GM18909 (cell line): ENCODE measurements at regions not wholly inside any gene's neighbourhood (a gene's known extent, or its start where the extent isn't known, plus 50 kb on each side); places are given as distances from the start of the nearest gene placed in this dataset.
"Not testable (repeated sequence)": the region's sequence is repeated elsewhere in the genome, so short reads cannot be mapped to it uniquely, and the experiment has no call there.

Source experiments
- ATAC-seq: cut with Tn5 transposase; IDR thresholded peaks from one replicate; pipeline ENCODE4 v1.9.1; 2021; ENCODE audit warnings: mild to moderate bottlenecking; ENCODE audit not compliant: unreplicated experiment, poor library complexity

DNA sequence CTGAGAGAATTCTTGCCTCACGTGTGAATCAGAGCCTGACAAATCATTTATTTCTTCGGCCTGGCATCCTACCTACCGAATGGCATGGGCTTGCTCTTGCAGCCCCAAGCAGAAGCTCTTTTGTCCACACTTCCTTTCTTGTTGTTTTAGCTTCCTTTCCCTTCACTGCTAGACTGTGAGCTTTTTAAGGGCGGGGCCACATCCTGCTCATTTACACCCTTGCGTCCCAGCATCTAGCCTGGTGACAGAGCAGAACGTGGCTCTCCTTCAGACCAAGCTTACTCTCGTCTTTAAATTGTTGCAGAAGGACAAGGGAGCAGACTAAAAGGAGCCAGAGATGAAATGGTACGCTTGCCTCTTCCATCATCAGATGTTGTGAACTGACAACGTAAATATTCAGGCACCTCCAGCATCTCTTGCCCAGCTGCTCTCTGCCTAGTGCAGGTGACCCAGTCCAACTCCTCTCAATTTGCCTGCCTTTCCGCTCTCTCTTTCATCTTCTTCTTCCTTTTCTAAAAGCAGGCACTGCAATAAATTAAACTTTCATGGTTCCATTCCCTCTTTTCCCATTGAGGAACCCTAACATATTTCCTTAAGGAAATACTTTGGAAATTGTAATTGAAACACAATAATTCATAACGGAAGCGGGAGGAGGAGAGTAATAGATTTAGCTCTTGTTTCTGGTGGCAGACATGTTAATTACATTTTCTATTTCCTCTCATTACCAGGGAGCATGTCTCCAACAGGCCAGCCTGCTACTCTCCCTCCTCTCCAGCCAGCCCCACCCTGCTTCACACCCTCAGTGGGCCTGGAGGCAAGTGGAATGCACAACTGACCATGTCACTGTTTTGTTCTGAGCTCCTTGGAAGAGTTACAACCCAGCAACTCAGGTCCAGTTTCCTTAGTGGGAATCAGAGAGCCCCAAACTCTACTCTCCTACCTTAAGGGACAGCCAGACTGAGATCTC is 228.1 kb upstream of the TRIB2 start:
- ATAC-seq, result peak; percentile 49

DNA sequence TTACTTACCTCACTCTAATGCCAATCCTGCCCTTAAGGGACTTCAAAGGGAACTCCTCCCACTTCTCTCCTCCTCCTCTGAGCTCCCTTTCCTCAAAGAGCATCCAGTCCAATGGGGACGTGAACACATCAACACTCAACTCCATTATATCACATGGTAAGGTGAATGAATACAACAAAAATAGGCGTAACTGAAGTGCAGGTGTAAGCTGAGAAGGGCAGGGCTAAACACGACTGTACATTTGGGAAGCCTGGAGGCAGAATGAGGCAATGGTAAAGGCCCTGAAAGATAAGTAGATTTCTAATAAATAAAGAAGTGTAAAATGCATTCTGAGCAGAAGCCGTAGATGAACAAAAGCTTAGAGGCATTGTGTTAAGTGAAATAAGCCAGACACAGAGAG is 226.1 kb upstream of the TRIB2 start:
- ATAC-seq, result no peak

DNA sequence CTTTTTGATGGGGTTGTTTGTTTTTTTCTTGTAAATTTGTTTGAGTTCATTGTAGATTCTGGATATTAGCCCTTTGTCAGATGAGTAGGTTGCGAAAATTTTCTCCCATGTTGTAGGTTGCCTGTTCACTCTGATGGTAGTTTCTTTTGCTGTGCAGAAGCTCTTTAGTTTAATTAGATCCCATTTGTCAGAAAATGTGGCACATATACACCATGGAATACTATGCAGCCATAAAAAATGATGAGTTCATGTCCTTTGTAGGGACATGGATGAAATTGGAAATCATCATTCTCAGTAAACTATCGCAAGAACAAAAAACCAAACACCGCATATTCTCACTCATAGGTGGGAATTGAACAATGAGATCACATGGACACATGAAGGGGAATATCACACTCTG is 224.4 kb upstream of the TRIB2 start:
- not testable (repeated sequence) for ATAC-seq

DNA sequence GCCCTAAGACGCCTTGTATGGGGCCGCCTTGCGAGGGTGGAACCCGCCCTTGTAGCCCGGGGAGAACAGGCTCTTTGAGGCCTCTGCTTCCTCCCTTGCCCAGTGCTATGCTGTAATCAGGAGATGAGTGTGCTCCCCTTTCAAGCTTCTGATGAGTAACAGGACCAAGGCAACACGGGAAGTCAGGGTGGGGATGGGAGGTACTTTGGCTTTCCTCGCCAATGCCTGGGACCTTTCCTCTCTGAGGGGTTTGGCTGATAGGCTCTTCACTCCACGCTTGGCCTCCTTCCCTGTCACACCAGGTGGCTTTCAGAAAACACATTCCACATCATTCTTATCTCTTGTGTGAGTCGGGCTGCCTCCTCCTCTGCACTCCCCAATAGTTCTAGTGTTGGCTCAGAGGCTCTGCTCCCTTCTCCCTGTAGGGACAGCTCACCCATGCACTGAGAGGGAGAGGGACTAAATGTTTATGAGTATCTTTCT is 223.7 kb upstream of the TRIB2 start:
- ATAC-seq, result no peak

DNA sequence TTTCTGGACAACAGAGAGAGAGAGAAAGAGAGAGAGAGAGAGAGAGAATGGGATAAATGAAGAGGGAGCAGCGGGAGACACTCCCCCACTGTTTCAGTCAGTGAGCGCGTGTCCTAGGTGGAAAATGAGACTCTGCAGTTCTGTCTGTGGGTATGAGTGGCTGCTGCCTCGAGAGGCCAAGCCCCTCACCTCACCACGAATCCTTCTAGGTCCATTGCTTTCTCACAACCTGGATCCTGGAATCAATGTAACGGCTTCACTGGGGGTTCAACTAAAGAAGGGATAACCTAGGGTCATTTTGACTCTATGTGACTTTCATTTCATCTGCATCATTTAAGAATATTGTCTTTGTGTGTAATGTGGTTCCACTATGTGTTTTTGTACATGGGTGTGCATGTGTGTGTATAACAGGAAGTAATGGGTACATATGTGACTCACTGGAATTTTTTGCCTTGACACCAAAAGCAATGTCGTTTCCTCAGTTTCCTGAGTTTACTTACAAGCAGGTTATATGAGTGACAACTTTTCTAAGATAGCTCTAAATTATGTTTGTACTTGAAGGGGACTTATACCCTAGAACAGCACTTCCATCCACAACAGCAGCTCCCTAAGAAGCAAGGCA is 221.4 kb upstream of the TRIB2 start:
- ATAC-seq, result no peak

DNA sequence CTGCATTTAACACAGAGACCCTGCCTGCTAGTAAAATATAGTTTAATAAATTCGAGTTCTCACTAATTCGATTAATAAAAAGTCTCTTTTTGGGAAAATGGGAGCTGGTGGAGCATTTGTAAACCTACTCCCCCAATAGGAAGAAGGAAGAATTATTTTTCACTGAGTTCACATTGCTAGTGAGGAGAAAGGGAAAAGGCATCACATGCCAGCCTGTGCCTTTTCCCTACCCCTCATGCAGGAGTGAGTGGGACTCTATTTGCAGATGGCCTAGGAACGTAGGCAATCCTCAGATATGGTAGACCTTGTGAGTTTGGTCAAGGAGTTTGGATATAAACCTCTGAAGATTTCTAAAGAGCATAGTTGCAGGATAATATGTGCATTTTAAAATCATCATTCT is 218.4 kb upstream of the TRIB2 start:
- no peak for ATAC-seq

DNA sequence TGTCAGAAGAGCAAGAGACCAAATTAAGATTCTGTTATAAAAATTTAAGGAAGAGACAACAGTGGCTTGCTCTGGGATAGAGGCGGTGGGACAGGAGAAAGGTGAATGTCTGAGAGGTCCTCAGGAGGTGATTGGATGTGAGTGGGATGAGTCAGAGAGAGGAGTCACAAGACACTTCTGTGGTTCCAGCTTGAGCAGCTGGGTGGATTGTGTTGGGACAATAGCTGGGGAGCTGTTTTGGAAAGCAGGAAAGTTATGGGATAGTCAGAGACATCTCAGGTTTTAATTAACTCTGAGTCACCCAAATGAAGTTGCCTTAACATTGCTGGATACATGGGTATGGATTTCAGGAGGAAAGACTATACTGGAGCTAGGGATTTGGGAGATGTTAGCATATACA is 218.0 kb upstream of the TRIB2 start:
- no peak for ATAC-seq

DNA sequence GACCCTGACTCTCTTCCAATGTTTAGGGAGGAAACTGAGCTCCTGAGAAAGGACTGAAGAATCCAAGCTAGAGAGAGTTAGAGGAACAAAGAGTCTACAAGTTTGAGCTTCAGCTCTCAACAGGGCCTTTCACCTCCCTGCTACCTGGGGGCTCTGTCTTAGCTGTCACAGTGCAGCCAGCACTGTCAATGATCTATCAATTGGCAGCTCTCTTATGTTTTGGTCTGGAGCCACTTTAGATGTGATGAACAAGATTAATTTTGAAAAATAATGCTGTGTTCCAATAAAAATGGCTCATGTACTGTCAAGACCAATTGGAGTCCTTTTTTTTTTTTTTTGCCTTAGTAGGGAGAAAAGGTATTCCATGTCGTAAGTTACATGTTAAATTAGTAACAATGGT is 215.8 kb upstream of the TRIB2 start:
- ATAC-seq, result no peak

DNA sequence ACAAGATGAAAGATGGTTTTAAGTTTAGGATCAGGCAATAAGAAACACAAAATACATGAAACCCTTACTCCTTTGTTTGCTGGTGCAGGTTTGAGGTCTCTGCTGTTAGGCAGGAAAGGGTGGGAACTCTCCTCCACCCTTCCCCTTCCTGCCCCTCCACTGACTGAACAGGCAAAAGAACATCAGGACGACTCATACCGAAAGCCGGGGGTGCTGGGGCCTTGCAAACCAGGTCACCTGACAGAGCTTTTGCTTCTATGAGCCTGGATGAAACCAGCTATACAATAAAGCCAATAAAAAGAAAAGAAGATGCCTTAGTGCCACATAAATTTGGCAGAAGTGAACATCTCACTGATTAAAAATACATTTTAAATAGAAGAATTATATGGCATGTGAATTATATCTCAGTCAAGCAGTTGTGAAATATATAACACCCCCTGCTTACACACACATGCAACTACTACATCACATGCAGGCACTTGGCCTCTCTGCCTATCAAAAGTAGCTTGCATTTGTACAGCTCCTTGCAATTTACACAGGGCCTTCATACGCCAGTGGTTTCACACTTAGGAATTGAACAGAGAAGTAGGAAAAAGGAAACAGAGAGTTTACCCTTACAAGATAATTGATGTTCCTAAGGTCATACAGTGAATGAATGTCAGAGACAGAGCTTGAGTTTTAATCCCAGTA is 215.1 kb upstream of the TRIB2 start:
- peak; percentile 93 for ATAC-seq

DNA sequence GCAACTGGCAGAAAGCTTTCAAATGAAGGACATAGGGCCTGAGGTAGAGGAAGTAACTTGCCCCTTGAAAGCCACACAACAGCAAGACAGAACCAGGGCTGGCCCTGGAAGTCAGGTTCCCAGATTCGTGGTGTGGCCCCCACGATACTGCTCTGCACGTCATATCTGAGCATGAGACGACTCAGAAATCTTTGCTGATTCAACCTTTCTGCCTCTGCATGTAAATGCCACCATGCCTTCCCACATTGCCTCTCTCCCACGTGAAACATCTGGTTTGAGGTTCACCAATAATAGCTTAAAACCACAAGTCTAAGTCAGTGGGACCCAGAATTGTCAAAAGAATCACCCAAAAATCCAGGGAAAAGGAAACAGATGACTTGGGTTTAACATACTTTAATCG is 214.0 kb upstream of the TRIB2 start:
- ATAC-seq, result no peak

DNA sequence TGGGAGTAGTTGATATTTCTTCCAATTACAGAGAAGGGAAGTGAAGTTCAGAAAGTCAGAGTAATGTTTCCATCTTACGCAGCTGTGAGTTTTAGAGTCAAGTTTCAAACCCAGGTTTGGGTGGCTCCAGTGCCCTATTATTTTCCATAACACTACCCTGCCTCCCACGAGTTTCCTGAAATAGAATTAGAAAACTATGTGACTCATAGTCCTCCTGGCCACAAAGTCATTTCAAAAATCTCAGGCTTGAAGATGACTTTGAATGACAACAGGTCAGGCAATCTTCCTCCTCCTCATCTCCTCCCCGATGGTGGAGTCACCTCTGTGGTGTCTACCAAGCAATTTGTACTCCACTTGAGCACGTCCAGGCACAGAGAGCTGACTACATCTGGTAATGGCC is 212.3 kb upstream of the TRIB2 start:
- peak; percentile 38 for ATAC-seq

DNA sequence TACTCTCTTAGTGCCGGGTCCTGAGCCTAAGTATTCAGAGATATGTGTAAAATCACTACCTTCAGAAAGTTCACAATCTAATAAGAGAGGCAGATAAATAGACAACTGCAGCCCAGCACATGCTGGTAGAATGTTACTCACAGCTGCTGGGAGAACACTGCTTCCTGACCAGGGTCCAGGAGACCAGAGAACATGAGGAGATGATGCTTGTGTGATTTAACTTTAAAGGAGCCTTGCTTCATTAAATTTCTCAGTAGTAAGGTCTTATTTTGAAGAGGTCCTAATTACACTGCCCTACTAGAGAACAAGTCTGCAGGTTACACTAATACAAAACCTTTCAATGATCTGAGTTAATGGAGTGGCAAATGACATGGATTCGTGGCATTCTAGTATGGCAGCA is 209.9 kb upstream of the TRIB2 start:
- ATAC-seq, result peak; percentile 1

DNA sequence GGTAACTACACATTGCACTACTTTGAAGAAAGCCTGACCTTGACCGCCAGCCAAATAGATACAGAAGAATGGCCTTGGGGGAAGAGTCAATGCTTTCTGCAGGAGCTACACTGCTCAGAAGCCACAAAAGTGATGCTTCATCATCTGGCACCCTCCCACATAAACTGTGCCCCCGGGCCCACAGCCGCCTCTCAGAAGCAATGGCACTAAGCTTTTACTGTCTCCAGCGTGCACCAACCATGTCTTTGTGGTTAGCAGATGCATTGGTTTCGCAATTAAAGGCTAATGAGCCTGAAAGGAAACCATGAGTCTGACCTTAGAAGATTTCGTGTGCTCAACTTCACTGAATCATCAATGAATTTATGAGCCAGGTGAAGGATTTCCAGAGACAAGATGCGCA is 209.4 kb upstream of the TRIB2 start:
- ATAC-seq, result peak; percentile 89

DNA sequence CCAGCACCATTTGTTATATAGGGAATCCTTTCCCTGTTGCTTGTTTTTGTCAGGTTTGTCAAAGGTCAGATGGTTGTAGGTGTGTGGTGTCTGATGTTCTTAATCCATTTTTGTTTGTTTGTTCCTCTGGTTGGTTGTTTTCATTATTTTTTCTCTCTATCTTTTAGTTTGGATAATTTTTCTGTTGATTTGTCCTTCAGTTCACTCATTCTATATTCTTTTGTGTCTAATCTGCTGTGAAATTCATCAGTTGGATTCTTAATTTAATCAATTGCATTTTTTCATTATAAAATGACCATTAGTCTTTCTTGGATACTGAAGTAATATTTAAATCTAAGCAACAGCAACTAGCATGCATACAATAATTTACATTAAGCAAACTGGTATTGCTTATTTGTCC is 206.7 kb upstream of the TRIB2 start:
- no peak for ATAC-seq

DNA sequence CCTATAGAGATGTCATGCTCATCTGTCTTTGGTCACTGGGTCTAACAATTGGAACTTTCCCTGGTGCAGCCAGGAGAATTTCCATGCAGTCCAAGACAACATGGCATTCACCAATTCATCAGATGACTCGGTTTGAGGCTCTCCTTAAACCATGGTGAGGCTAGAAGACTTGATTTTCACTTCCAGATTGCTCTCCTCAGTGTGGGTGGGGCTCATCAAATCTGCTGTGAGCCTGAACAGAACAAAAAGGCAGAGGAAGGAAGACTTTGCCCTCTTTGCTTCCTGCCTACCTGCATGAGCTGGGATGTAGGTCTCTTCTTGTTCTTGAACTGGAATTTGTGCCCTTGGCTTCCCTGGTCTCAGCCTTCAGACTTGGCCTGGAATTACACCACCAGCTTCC is 203.4 kb upstream of the TRIB2 start:
- no peak for ATAC-seq

DNA sequence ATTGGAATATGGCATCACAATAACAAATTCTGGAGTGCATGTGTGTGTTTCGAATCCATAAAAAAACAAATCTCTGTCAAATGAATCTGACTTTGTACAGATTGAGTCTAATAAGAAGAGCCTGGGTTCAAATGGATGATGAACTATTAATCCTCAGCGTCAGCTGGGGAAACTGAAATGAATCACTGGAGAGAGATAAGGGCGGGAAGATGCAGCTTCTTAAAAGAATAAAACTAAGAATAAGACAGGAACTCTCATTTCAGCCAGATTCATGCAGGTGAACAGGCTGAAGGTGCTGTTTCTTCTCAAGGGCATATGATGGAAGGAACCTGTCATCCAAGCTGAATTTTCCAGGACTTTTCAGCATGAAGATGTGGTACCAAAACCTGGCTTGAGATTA is 202.6 kb upstream of the TRIB2 start:
- no peak for ATAC-seq

DNA sequence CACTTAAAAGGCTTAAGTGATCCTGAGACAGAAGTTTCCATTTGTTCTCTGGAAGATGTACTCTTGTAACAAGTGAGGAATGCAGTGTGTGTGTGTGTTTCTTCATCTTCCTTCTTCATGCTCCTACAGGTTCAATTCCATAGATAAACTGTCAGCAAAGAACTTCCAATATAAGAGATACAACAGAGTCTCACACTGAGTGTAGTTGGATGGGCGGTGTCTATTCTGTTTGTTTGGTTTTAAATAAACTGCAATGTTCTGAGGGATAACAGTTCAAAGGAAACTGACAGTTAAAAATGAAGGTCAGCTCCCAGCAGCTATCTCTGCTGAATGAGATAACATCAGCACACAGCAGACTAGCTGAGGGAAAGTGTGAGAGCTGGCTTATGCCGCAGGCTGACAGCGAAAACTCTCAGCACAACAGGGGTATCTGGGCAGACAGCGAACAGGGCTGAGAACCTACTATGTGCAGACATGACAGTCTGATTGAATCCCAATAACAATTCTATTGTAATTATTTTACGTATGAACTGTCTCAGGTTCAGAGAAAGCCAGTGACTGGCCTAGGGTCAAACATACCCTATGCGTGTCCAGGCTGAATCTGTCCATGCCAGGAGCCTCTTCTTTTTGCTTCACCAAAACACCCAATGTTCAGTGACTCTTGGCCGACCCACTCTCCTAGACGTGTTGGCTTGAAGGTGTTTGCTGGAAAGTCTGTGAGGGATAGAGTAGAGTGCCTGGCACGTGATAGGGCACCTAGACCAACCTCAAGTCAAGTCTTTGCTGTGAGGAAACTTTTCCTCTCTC is 201.9 kb upstream of the TRIB2 start:
- no peak for ATAC-seq

DNA sequence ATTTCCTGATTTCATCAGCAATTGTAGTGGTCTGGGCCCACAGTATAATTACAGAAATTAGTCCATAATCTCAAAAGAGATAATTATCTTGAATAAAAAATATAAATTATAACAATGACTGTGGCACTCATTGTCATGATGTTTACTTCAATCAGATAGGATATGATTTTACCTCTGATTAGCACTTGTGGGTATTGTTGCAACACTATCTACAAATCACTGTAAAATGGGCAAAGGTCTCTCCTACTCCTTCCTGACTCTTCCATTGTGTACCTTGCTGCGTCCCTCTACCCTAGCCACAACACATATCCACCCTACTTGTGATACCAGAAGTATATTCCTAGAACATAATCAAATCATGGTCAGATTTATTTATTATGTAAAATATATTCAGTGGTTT is 200.9 kb upstream of the TRIB2 start:
- ATAC-seq, result no peak

DNA sequence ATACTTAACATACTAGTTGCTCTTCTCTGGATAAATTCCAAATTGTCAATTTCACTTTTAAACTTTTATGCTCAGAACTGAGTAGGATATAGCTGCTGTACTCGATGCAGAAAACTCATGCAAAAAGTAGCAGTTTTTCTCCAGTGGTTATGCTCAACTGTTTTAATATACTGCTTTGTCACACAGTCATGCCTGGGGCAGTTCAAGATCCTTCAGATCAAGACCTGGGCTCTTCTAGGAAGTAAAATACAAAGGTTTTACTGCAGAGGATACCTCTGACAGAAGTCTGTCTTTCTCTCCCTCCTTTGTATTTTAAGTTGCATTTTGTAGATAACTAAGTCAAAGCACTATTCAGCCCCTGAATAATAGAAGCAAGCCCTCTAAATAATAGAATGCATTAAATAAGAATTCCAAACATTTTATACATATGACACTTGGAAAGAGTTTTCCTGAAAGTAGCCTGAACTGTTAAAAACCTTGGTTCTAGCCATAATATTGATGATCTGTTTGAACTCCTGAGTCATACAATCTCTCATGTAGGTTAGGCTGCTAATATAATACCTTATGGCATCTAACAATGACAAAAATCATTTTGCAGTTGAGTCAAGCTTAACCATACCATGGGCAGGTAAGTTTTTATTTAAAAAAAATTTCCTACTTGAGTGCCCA is 183.3 kb upstream of the TRIB2 start:
- no peak for ATAC-seq
